ENCODE measurements at regions not wholly inside any gene's neighbourhood (a gene's known extent, or its start where the extent isn't known, plus 50 kb on each side); places are given as distances from the start of the nearest gene placed in this dataset.

DNA sequence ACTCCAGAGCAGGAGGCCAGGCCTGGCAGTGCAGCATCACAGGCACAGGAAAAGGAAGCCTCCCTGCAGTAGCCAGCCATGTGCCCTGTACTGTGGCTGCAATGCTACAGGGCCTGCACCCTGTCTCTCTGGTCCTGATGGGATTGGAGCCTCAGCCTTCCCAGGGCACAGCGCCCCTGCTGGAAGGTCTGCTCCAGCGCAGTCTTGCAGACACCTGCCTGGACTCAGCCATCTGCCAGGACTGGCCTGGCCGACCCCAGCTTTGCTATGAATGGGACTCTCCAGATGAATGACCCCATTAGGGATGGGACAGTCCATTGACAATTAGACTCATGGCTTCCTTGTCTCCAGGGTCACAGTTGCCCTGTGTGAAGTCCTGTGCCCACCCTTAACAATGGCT, 251.6 kb downstream of the ERMARD start:
- no peak for TF ChIP-seq EZH2phosphoT487 (IDR thresholded peaks at IDR 0.05; ENCODE audit: low read depth, severe bottlenecking, unreplicated experiment)
- no peak for TF ChIP-seq CTCF (IDR thresholded peaks at IDR 0.05; ENCODE audit: poor library complexity)
- TF ChIP-seq EZH2 (IDR thresholded peaks at IDR 0.05; ENCODE audit: borderline replicate concordance) = no peak
